SK-N-SH (cell line): ENCODE measurements at regions not wholly inside any gene's neighbourhood (a gene's known extent, or its start where the extent isn't known, plus 50 kb on each side); places are given as distances from the start of the nearest gene placed in this dataset.

Experiments
- CTCF ChIA-PET: fragments of 300-600, 350-600 bp; formaldehyde crosslinking; extraction: SDS; loops from one replicate; lab custom pipeline; 2021; lab: Yijun Ruan, JAX
- POLR2A ChIA-PET: fragments of 350-600 bp; sonication (Branson Sonifier 250); formaldehyde crosslinking; extraction: SDS; loops from one replicate; lab custom pipeline; 2020; ENCODE audit warnings: antibody characterized with exemption, inconsistent platforms; lab: Yijun Ruan, JAX
- DNase-seq: peaks from one replicate; pipeline ENCODE4 v3.0.0; 2012
- H2AFZ ChIP-seq: fragments of 200-600 bp; sonication (generic); 2 replicates; pipeline ENCODE4 v1.8.1; 2016; ENCODE audit warnings: antibody characterized with exemption, mild to moderate bottlenecking, low read depth
- H3F3A ChIP-seq: fragments of 200-600 bp; sonication (generic); replicated peaks from 2 replicates; pipeline ENCODE3; 2016; ENCODE audit warnings: antibody characterized with exemption, mild to moderate bottlenecking; ENCODE audit not compliant: insufficient read depth
- H3K27ac ChIP-seq, 2 experiments: fragments of 200-500 bp in 1 of 2; fragments of 200-600 bp in 1 of 2; sonication (Bioruptor generic) in 1 of 2; sonication (generic), shearing (Covaris generic) in 1 of 2; 2 replicates each; pipeline versions ENCODE4 v1.5.1 to v1.6.1; 2014 to 2016; ENCODE audit warnings: low read depth in 2 of 2, inconsistent platforms in 1 of 2, low read length in 1 of 2, mild to moderate bottlenecking in 1 of 2, mixed read lengths in 1 of 2
- H3K27me3 ChIP-seq: fragments of 200-600 bp; sonication (generic), shearing (Covaris generic); 2 replicates; pipeline ENCODE4 v1.6.1; 2016; ENCODE audit warnings: mixed run types; ENCODE audit not compliant: insufficient read depth
- H3K36me3 ChIP-seq, 2 experiments: fragments of 200-500 bp in 1 of 2; fragments of 200-600 bp in 1 of 2; sonication (Bioruptor generic) in 1 of 2; sonication (generic) in 1 of 2; replicated peaks in 1 of 2; 2 replicates each; pipeline versions ENCODE3 to v1.5.1; 2014 to 2016; ENCODE audit warnings: low read length in 1 of 2, mild to moderate bottlenecking in 1 of 2; ENCODE audit not compliant: insufficient read depth in 2 of 2, control insufficient read depth in 1 of 2
- H3K4me1 ChIP-seq, 2 experiments: fragments of 200-500 bp in 1 of 2; fragments of 200-600 bp in 1 of 2; sonication (Bioruptor generic) in 1 of 2; sonication (generic), shearing (Covaris generic) in 1 of 2; 2 replicates each; pipeline versions ENCODE4 v1.5.1 to v1.6.1; 2014 to 2016; ENCODE audit warnings: low read depth in 1 of 2, low read length in 1 of 2, mixed run types in 1 of 2; ENCODE audit not compliant: insufficient read depth in 2 of 2, control insufficient read depth in 1 of 2
- H3K4me2 ChIP-seq: fragments of 200-600 bp; sonication (generic), shearing (Covaris generic); 2 replicates; pipeline ENCODE4 v1.6.1; 2017; ENCODE audit warnings: mixed run types
- H3K4me3 ChIP-seq, 2 experiments: fragments of 200-500 bp in 1 of 2; fragments of 200-600 bp in 1 of 2; sonication (Bioruptor generic) in 1 of 2; sonication (generic), shearing (Covaris generic) in 1 of 2; 2 replicates each; pipeline versions ENCODE4 v1.5.1 to v1.8.1; 2014 to 2016; ENCODE audit warnings: low read depth in 2 of 2, inconsistent platforms in 1 of 2, low read length in 1 of 2, mild to moderate bottlenecking in 1 of 2, mixed read lengths in 1 of 2, moderate library complexity in 1 of 2
- H3K79me2 ChIP-seq: fragments of 200-600 bp; sonication (generic); 2 replicates; pipeline ENCODE4 v1.8.1; 2017; ENCODE audit warnings: mild to moderate bottlenecking; ENCODE audit not compliant: insufficient read depth
- H3K9ac ChIP-seq: fragments of 200-600 bp; sonication (generic); 2 replicates; pipeline ENCODE4 v1.6.1; 2017; ENCODE audit warnings: mixed run types
- H3K9me2 ChIP-seq: fragments of 200-600 bp; sonication (generic); 2 replicates; pipeline ENCODE4 v1.6.1; 2017; ENCODE audit warnings: mixed run types
- H3K9me3 ChIP-seq: fragments of 200-600 bp; sonication (generic); 2 replicates; pipeline ENCODE4 v1.6.1; 2017; ENCODE audit warnings: mixed run types, mild to moderate bottlenecking, moderate library complexity
- H4K20me1 ChIP-seq: fragments of 200-600 bp; sonication (generic); 2 replicates; pipeline ENCODE4 v1.6.1; 2017; ENCODE audit warnings: mild to moderate bottlenecking, mixed run types; ENCODE audit not compliant: insufficient read depth
- ELF1 ChIP-seq: IDR thresholded peaks from 2 replicates; pipeline ENCODE4 v1.4.0; 2012
- FOSL2 ChIP-seq: IDR thresholded peaks from 2 replicates; pipeline ENCODE4 v1.4.0; 2012; ENCODE audit warnings: low read depth, mild to moderate bottlenecking, moderate library complexity, borderline replicate concordance
- FOXJ3 ChIP-seq: sonication (generic); formaldehyde crosslinking; IDR thresholded peaks from 2 replicates; pipeline ENCODE4 v1.5.1; 2020; ENCODE audit warnings: mild to moderate bottlenecking, missing genetic modification reagents
- FOXM1 ChIP-seq: IDR thresholded peaks from 2 replicates; pipeline ENCODE4 v1.4.0; 2012; ENCODE audit warnings: low read depth, mild to moderate bottlenecking
- JUND ChIP-seq: IDR thresholded peaks from 2 replicates; pipeline ENCODE4 v1.4.0; 2012
- MEF2A ChIP-seq: IDR thresholded peaks from 2 replicates; pipeline ENCODE4 v1.4.0; 2012; ENCODE audit warnings: low read depth, borderline replicate concordance
- MXI1 ChIP-seq: IDR thresholded peaks from 2 replicates; pipeline ENCODE4 v1.6.1; 2012; ENCODE audit warnings: mild to moderate bottlenecking, low read depth, low read length, improper control_type of control experiment
- NFIC ChIP-seq: IDR thresholded peaks from 2 replicates; pipeline ENCODE4 v1.4.0; 2012; ENCODE audit warnings: borderline replicate concordance
- RCOR1 ChIP-seq: fragments of 150-350 bp; IDR thresholded peaks from 2 replicates; pipeline ENCODE4 v1.6.1; 2017; ENCODE audit warnings: antibody characterized with exemption, low read length
- RXRA ChIP-seq: IDR thresholded peaks from 2 replicates; pipeline ENCODE4 v1.4.0; 2012; ENCODE audit warnings: low read depth, mild to moderate bottlenecking, borderline replicate concordance
- YY1 ChIP-seq: IDR thresholded peaks from 2 replicates; pipeline ENCODE4 v1.4.0; 2012; ENCODE audit warnings: low read depth, mild to moderate bottlenecking
- WGBS: methylation state at CpG from one replicate; pipeline ENCODE4 v1.1.6; 2017; ENCODE audit warnings: low lambda C conversion rate; 5-methylcytosine and 5-hydroxymethylcytosine counted together
- TF ChIP-seq, protein P1 (sequence below): IDR thresholded peaks from 2 replicates; pipeline ENCODE4 v1.4.0; 2012; ENCODE audit warnings: low read depth, borderline replicate concordance
- TF ChIP-seq, protein P2 (sequence below): IDR thresholded peaks from 2 replicates; pipeline ENCODE4 v1.4.0; 2012; ENCODE audit warnings: low read depth
- TF ChIP-seq, protein P3 (sequence below): fragments of 150-350 bp; IDR thresholded peaks from 2 replicates; pipeline ENCODE4 v1.6.1; 2017; ENCODE audit warnings: antibody characterized with exemption, low read length, low read depth, borderline replicate concordance
- TF ChIP-seq, protein P4 (sequence below): IDR thresholded peaks from 2 replicates; pipeline ENCODE4 v1.6.1; 2012; ENCODE audit warnings: mild to moderate bottlenecking, low read depth, low read length, moderate library complexity

DNA sequence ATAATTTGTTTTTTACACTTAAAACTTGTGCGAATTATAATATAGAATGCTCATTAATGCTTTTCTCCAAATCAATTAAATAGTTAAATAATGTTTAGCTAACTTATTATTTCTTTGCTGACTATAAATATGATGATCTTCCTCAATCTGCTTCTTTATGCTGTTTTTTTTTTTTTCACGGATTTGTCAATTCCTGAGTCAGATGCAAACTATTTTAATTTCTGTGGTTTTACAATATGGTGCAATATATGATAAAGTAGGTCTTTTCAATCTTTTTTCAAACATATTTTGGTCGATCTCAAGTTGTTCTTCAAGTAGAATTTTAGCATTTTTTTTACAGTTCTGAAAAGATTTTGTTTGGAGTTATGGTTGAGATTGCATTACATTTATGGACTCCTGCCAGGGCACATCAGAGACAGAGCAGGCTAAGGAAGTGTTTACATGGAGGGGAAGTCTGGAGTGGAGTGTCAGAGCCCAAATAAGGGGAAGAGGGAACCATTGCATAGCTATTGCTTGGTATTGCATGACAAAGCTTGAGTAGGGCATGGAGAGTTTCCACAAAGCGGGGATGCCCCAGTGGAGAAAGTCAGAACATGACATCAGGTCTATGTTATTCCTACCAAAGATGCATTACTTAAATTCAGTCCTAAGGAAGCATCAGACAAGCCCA, 204.4 kb downstream of the OTUD1 start:
- POLR2A ChIA-PET = no interaction called here

DNA sequence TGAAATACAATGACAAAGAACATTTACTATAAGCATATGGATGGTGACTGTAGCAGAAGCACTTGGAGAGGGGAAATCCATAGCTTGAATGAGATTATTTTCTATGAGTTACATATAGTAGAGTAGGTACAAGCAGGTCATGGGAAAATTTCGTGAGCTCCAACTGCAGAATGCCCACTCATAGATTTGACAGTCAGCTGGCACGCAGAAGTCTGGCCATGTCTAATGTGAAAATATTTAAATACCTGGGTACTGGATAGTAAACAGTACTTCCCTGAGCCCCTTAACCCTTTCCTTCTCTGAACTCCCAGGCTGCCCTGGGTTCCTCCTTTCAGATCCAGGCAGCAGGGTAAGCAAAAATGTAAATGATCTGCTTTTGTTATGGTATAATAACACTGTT, 209.7 kb downstream of the OTUD1 start:
- H3K4me3 ChIP-seq = no peak overlapping the region
- H3K9me2 ChIP-seq = no peaks in the 10 kb centered on the region
- H4K20me1 ChIP-seq = no peaks in the 10 kb centered on the region
- H3K4me1 ChIP-seq = no peaks in the 10 kb centered on the region
- no peaks in the 10 kb centered on the region for H3K27me3 ChIP-seq
- H3K79me2 ChIP-seq = no peaks in the 10 kb centered on the region
- H3K4me2 ChIP-seq = no peak overlapping the region
- H2AFZ ChIP-seq = no peak overlapping the region
- DNase-seq = no peak
- H3K9ac ChIP-seq = no peak overlapping the region
- ChIA-PET CTCF (no interaction called here), POLR2A (no interaction called here)
- WGBS = 10% methylated on average over 2 of the region's 2 CpGs
- no peaks in the 10 kb centered on the region for H3K9me3 ChIP-seq
- H3K27ac ChIP-seq = no peak overlapping the region
- H3K36me3 ChIP-seq = no peaks in the 10 kb centered on the region
- H3F3A ChIP-seq = no peaks in the 10 kb centered on the region
- TF ChIP-seq MEF2A (no peak), FOXJ3 (CRISPR knock-in tag) (no peak), JUND (no peak), ELF1 (no peak), RCOR1 (no peak), MXI1 (no peak), YY1 (no peak), NFIC (no peak), FOSL2 (no peak)
- TF ChIP-seq, protein P1, sequence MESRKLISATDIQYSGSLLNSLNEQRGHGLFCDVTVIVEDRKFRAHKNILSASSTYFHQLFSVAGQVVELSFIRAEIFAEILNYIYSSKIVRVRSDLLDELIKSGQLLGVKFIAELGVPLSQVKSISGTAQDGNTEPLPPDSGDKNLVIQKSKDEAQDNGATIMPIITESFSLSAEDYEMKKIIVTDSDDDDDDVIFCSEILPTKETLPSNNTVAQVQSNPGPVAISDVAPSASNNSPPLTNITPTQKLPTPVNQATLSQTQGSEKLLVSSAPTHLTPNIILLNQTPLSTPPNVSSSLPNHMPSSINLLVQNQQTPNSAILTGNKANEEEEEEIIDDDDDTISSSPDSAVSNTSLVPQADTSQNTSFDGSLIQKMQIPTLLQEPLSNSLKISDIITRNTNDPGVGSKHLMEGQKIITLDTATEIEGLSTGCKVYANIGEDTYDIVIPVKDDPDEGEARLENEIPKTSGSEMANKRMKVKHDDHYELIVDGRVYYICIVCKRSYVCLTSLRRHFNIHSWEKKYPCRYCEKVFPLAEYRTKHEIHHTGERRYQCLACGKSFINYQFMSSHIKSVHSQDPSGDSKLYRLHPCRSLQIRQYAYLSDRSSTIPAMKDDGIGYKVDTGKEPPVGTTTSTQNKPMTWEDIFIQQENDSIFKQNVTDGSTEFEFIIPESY = no peak
- TF ChIP-seq, protein P2, sequence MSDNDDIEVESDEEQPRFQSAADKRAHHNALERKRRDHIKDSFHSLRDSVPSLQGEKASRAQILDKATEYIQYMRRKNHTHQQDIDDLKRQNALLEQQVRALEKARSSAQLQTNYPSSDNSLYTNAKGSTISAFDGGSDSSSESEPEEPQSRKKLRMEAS = no peak
- TF ChIP-seq, protein P3, sequence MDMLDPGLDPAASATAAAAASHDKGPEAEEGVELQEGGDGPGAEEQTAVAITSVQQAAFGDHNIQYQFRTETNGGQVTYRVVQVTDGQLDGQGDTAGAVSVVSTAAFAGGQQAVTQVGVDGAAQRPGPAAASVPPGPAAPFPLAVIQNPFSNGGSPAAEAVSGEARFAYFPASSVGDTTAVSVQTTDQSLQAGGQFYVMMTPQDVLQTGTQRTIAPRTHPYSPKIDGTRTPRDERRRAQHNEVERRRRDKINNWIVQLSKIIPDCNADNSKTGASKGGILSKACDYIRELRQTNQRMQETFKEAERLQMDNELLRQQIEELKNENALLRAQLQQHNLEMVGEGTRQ = no peak

More for the DNA sequence above, 204.4 kb downstream of the OTUD1 start:
- no peaks in the 10 kb centered on the region for H3F3A ChIP-seq
- no peaks in the 10 kb centered on the region for H4K20me1 ChIP-seq
- DNase-seq = no peak
- H3K4me1 ChIP-seq = no peaks in the 10 kb centered on the region
- H2AFZ ChIP-seq = no peak overlapping the region
- H3K9me3 ChIP-seq = no peaks in the 10 kb centered on the region
- H3K9ac ChIP-seq = no peak overlapping the region
- H3K79me2 ChIP-seq = no peaks in the 10 kb centered on the region
- no peak overlapping the region for H3K4me2 ChIP-seq
- no peaks in the 10 kb centered on the region for H3K27me3 ChIP-seq
- WGBS = 11% methylated on average over 4 of the region's 4 CpGs
- H3K9me2 ChIP-seq = no peaks in the 10 kb centered on the region
- H3K4me3 ChIP-seq = no peak overlapping the region
- H3K36me3 ChIP-seq = no peaks in the 10 kb centered on the region
- H3K27ac ChIP-seq = no peak overlapping the region
- TF ChIP-seq, protein P1 = no peak
- TF ChIP-seq FOXM1 (no peak), MXI1 (no peak), MEF2A (no peak), FOXJ3 (CRISPR knock-in tag) (no peak), RXRA (no peak)
- TF ChIP-seq, protein P4, sequence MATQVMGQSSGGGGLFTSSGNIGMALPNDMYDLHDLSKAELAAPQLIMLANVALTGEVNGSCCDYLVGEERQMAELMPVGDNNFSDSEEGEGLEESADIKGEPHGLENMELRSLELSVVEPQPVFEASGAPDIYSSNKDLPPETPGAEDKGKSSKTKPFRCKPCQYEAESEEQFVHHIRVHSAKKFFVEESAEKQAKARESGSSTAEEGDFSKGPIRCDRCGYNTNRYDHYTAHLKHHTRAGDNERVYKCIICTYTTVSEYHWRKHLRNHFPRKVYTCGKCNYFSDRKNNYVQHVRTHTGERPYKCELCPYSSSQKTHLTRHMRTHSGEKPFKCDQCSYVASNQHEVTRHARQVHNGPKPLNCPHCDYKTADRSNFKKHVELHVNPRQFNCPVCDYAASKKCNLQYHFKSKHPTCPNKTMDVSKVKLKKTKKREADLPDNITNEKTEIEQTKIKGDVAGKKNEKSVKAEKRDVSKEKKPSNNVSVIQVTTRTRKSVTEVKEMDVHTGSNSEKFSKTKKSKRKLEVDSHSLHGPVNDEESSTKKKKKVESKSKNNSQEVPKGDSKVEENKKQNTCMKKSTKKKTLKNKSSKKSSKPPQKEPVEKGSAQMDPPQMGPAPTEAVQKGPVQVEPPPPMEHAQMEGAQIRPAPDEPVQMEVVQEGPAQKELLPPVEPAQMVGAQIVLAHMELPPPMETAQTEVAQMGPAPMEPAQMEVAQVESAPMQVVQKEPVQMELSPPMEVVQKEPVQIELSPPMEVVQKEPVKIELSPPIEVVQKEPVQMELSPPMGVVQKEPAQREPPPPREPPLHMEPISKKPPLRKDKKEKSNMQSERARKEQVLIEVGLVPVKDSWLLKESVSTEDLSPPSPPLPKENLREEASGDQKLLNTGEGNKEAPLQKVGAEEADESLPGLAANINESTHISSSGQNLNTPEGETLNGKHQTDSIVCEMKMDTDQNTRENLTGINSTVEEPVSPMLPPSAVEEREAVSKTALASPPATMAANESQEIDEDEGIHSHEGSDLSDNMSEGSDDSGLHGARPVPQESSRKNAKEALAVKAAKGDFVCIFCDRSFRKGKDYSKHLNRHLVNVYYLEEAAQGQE = no peak
- CTCF ChIA-PET = no interaction called here
